Bronchial epithelial cell (primary cell): ENCODE measurements at regions not wholly inside any gene's neighbourhood (a gene's known extent, or its start where the extent isn't known, plus 50 kb on each side); places are given as distances from the start of the nearest gene placed in this dataset.

Experiments
- DNase-seq: peaks from one replicate; pipeline ENCODE4 v3.0.0-alpha.2; 2010; ENCODE audit warnings: low read depth
- FAIRE-seq: peaks from 2 replicates; lab custom pipeline; 2011; peaks lifted over from hg19 to GRCh38; lab: Jason Lieb, UNC
- H3K27me3 ChIP-seq: 2 replicates; pipeline ENCODE4 v1.5.1; 2011; ENCODE audit warnings: low read length; ENCODE audit not compliant: control insufficient read depth, insufficient read depth
- H3K36me3 ChIP-seq: 2 replicates; pipeline ENCODE4 v1.5.1; 2011; ENCODE audit warnings: low read length; ENCODE audit not compliant: control insufficient read depth, insufficient read depth
- H3K4me3 ChIP-seq: 2 replicates; pipeline ENCODE4 v1.5.1; 2011; ENCODE audit warnings: mild to moderate bottlenecking, low read depth, low read length, control low read depth
- TF ChIP-seq, protein P1 (sequence below): IDR thresholded peaks from 2 replicates; pipeline ENCODE4 v1.5.1; 2011; ENCODE audit warnings: mild to moderate bottlenecking, moderate library complexity, low read length, control low read depth, inconsistent platforms; ENCODE audit not compliant: insufficient read depth, severe bottlenecking

DNA sequence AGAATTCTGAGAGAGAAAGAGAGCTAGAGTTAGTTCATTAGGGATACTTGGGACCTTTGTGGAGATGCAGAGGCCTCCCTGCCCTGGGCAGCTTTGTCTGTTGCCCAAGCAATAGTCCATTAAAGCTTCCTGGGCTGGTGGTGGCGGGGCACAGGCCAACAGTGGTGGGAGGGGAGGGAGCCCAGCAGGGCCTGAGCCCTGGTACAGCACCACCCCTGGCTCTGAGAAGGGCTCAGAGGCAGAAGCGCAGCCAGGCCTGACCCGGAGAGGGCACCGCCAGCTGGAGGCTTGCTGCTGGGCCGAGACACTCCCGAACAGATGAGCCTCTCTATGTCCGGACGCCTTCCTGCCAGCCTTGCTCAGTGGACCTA lies 65.3 kb downstream of the EFNB1 start:
- Histone ChIP-seq H3K27me3 (no peaks in the 10 kb centered on the region), H3K36me3 (no peaks in the 10 kb centered on the region), H3K4me3 (no peak overlapping the region)
- DNase-seq = no peak
- FAIRE-seq = no peak
- TF ChIP-seq, protein P1, sequence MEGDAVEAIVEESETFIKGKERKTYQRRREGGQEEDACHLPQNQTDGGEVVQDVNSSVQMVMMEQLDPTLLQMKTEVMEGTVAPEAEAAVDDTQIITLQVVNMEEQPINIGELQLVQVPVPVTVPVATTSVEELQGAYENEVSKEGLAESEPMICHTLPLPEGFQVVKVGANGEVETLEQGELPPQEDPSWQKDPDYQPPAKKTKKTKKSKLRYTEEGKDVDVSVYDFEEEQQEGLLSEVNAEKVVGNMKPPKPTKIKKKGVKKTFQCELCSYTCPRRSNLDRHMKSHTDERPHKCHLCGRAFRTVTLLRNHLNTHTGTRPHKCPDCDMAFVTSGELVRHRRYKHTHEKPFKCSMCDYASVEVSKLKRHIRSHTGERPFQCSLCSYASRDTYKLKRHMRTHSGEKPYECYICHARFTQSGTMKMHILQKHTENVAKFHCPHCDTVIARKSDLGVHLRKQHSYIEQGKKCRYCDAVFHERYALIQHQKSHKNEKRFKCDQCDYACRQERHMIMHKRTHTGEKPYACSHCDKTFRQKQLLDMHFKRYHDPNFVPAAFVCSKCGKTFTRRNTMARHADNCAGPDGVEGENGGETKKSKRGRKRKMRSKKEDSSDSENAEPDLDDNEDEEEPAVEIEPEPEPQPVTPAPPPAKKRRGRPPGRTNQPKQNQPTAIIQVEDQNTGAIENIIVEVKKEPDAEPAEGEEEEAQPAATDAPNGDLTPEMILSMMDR = no peak

DNA sequence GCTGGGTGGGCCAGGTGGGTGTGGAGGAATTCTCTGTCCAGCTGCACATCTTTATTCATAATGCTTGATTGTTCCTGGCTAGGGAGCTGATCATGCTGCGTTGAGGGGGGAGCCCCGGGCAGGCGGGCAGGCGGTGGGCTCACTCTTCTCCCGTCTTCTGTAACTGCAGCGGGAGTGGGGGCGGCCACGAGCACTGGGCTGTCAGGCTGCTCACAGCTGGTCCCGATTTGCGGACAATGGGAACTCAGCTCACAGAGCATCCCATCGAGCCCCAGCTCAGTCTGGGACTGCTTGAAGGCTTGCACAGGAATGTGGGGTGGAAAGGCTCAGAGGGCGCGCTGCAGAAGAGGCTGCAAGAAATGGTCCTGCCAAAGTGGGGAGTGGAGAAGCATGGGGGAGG lies 63.8 kb downstream of the EFNB1 start:
- Histone ChIP-seq H3K4me3 (no peak overlapping the region), H3K36me3 (no peaks in the 10 kb centered on the region), H3K27me3 (no peaks in the 10 kb centered on the region)
- TF ChIP-seq, protein P1 = no peak
- no peak for DNase-seq
- no peak for FAIRE-seq

DNA sequence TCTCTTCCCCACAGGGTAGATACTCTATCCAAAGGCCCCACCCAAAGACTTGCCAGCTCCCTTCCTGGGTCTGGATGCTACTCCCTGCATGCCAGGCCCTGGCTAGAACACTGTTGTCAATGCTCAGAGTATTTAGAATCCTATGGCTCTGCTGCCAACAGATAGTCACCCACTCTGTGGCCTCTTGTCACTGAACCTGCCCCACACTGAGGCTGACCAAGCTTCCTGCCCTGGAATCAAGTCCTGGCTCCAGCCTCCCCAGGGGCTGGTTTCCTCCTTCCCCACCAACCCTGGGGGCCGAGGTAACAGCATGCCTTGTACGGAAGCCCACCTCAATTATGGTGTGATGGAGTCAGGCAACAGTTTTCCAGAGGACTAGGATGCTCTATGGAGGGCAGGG lies 63.3 kb downstream of the EFNB1 start:
- Histone ChIP-seq H3K4me3 (no peak overlapping the region), H3K36me3 (no peaks in the 10 kb centered on the region), H3K27me3 (no peaks in the 10 kb centered on the region)
- DNase-seq = no peak
- no peak for FAIRE-seq
- TF ChIP-seq, protein P1 = no peak
